ENCODE measurements at regions not wholly inside any gene's neighbourhood (a gene's known extent, or its start where the extent isn't known, plus 50 kb on each side); places are given as distances from the start of the nearest gene placed in this dataset.

- TF ChIP-seq SP1 (IDR thresholded peaks at IDR 0.05) (no peak), LEF1 (IDR thresholded peaks at IDR 0.05; ENCODE audit: borderline replicate concordance) (no peak), ELF4 (IDR thresholded peaks at IDR 0.05) (no peak), SUZ12 (IDR thresholded peaks at IDR 0.05) (no peak), HDGF (IDR thresholded peaks at IDR 0.05; ENCODE audit: borderline replicate concordance) (no peak), FOXK2 (IDR thresholded peaks at IDR 0.05) (no peak), ARNT (IDR thresholded peaks at IDR 0.05) (no peak), TARDBP (IDR thresholded peaks at IDR 0.05) (no peak), FOXA1 (IDR thresholded peaks at IDR 0.05) (no peak), FOXM1 (IDR thresholded peaks at IDR 0.05; ENCODE audit: borderline replicate concordance) (no peak), BHLHE40 (IDR thresholded peaks at IDR 0.05; ENCODE audit: borderline replicate concordance) (no peak), CTBP1 (IDR thresholded peaks at IDR 0.05; ENCODE audit: borderline replicate concordance) (no peak)
These were observed 85.5 kb upstream of the FRMD1 start for GRCh38 chr6:168164462-168165061.
